GM18873 (cell line): ENCODE measurements at regions not wholly inside any gene's neighbourhood (a gene's known extent, or its start where the extent isn't known, plus 50 kb on each side); places are given as distances from the start of the nearest gene placed in this dataset.

ENCODE experiments used
- ATAC-seq: cut with Tn5 transposase; IDR thresholded peaks from one replicate; pipeline ENCODE4 v1.9.1; 2021; ENCODE audit warnings: mild to moderate bottlenecking, moderate library complexity, moderate number of reproducible peaks; ENCODE audit not compliant: unreplicated experiment, low FRiP score

DNA sequence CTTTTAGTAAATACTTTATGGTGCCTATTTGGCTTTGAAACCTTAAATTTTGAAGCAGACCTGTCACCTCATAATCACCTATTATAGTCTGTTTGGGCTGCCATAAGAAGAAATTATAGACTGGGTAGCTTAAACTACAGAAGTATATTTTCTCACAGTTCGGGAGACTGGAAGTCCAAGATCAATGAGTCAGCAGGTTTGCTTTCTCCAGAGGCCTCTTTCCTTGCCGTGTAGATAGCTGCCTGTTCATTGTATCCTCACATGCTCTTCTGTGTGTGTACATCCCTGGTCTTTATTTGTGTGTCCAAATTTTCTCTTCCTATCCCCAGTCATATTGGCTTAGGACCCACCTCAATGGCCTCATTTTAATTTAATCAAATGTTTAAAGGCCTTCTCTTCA lies 518.2 kb downstream of the ADGRL2 start:
- no peak for ATAC-seq

DNA sequence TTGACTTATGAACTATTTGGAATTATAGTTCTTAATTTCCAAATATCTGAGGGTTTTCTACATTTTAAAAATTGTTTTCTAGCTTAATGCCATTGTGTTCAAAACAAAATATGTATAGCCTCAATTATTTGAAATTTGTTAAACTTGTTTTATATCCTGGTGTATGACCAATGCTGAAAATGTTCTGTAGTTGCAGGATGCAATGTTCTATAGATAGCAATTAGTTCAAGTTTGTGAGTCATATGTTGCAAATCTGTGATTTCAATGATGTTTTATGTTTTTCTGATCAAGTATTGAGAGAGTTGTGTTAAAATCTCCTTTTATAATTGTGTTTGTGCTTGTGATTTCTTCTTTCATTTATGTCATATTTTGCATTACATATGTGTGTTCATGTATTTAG lies 517.5 kb downstream of the ADGRL2 start:
- no peak for ATAC-seq

- ATAC-seq = no peak
Observed at GRCh38 chr1:82317671-82318070, 516.9 kb downstream of the ADGRL2 start.

- ATAC-seq = no peak
Observed at GRCh38 chr1:82299656-82300055, 498.9 kb downstream of the ADGRL2 start.

DNA sequence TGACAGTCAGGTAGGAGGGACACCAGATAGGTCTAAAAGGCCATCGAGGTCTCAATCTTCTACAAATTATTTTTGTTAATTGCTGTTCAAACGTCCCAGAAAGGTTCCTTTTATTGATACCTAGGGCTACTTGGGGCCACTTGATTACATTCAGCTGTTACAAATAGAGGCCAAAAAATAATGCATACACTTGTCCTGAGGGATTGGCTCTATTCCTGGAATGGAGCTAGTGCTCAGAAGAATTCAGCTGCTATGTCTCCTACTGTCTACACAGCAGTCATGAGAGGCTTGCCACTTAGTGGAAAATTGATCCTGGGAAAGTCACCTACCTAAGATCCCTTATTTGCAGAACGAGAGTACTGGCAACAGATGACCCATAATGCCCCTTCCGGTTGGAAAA lies 498.3 kb downstream of the ADGRL2 start:
- no peak for ATAC-seq

- ATAC-seq = no peak
Observed at GRCh38 chr1:82297139-82297896, 496.6 kb downstream of the ADGRL2 start.

DNA sequence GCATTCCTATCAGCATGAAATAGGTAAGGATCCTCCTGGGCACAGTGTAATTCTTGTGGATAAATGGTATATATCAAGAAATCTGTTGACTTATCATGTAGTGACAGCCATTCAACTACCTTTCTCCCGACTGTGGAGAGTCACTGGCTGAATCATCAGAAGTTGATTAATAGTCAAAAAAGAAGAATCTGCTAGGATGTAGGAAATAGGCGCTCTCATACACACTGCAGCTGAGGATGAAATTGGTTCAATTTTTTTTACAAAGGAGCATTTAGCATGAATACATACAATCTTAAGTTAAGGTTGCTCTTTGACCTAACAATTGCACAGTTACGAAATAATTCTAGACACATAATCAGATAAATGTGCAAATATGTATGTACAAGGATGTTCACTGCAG lies 486.8 kb downstream of the ADGRL2 start:
- no peak for ATAC-seq

DNA sequence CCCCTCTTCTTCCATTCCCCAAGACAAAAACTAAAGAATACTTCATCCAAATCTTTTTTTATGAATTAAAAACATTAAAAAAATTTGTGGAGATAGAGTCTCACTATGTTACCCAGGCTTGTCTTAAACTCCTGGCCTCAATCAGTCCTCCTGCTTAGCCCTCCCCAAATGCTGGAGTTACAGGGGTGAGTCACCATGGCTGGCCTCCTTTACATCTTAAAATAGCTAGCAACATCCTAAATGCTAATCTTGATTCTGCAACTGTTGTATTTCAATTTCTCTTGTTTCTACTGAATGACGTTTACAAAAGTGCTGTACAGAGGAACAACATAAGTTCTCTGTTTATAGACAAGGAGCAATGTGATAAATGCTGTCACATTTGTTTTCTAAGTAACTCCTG lies 483.5 kb downstream of the ADGRL2 start:
- no peak for ATAC-seq

GRCh38 chr1:82279241-82279640 lies 478.5 kb downstream of the ADGRL2 start:
- ATAC-seq = no peak

DNA sequence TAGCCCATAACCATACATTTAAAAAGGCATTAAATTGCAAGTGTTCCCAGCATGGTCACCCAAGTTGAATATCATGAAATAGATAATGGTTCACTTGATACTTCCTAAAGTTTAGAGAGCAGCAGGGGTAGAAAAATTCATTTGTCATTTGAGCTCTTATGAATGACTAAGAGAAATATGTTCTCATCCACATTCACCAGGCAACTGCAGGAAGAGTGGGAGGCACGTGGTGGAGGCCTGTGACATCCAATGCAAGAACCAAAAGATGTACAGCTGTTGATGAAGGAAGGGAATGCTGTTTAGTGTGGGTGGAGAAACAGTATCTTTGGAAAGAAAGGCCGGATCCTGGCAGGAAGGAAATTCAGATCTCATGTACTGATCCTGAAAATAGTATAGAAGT lies 473.1 kb downstream of the ADGRL2 start:
- no peak for ATAC-seq

- ATAC-seq = no peak
Observed at GRCh38 chr1:82269431-82269830, 468.7 kb downstream of the ADGRL2 start.

- no peak for ATAC-seq
Observed at GRCh38 chr1:82268826-82269225, 468.1 kb downstream of the ADGRL2 start.

DNA sequence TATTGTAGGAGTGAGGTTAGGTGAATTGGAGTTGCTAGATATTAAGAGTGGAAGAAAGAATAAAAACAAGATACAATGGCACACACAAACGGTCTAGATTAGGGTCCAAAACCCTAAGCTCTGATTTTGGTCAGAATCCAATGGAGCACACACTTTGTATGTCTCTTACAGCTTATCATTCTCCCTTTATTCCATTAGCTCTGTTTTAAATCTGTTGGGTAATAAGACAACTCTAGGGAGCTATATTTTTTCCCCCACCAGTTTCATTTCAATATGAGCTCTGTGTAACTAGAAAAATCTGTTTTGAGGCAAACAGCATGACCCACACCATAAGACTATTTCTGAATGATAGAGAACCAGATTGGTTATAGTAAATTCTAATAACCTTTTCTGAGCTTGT lies 465.6 kb downstream of the ADGRL2 start:
- no peak for ATAC-seq

GRCh38 chr1:82265436-82265835 lies 464.7 kb downstream of the ADGRL2 start:
- no peak for ATAC-seq

GRCh38 chr1:82264802-82265201 lies 464.1 kb downstream of the ADGRL2 start:
- no peak for ATAC-seq

- no peak for ATAC-seq
Observed at GRCh38 chr1:82263396-82263795, 462.7 kb downstream of the ADGRL2 start.

DNA sequence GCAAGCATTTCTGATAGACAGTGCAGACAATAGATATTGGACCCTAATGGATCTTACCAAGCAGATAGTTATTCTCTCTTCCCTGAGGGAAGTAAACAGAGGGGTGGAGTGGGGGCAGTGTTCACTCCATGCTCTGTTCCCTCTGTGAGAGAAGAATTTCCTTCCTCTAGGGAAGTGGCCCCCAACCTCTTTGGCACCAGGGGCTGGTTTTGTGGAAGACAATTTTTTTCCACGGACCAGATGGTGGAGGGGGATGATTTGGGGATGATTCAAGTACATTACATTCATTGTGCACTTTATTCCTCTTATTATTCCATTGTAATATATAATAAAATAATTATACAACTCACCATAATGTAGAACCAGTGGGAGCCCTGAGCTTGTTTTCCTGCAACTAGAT lies 459.9 kb downstream of the ADGRL2 start:
- no peak for ATAC-seq

DNA sequence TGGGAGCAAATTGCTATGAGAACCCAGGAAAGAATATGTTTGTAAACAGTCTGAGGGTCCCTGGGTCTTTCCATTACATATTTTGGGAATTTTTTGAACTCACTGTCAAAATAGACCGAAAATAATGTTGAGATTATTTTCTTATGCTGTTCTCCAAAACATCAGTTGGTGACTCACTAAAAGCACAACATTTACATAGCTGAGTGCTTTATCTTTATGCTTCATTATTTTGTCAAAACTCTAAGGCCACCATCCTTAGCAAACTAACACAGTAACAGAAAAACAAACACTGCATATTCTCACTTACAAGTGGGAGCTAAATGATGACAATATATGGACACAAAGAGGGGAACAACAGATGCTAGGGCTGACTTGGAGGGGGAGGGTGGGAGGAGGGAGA lies 459.3 kb downstream of the ADGRL2 start:
- ATAC-seq = no peak

GRCh38 chr1:82258887-82259286 lies 458.2 kb downstream of the ADGRL2 start:
- ATAC-seq = no peak

- ATAC-seq = no peak
Observed at GRCh38 chr1:82246050-82246449, 445.3 kb downstream of the ADGRL2 start.

DNA sequence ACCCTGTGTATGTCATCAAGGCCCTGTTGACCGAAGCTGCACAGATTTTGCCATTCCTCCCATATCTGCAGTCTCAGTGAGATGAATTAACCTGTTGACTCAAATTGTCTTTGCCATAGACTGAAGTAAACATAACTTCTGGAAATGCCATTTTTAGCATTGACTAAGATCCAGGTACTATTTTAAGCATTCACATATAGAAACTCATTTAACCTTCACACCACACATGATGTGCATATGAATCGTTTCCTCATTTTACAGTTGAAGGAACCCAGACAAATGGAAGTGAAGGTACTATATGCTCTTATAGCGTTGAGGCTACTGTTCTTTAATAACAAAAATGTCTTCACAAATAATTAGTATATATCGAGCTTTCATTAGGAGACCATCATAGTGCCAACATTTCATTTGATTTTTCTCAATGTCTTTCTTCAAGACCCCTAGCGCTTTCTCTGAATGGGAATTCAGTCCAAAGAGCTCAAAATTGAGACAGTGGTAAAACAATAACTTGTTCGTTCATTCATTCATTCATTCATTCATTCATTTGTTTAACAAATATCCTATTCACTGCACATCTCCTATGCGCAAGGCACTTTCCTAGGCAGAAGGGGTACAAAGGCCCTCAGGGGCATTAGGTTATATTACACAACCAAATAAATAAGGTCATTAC lies 444.7 kb downstream of the ADGRL2 start:
- ATAC-seq = no peak

DNA sequence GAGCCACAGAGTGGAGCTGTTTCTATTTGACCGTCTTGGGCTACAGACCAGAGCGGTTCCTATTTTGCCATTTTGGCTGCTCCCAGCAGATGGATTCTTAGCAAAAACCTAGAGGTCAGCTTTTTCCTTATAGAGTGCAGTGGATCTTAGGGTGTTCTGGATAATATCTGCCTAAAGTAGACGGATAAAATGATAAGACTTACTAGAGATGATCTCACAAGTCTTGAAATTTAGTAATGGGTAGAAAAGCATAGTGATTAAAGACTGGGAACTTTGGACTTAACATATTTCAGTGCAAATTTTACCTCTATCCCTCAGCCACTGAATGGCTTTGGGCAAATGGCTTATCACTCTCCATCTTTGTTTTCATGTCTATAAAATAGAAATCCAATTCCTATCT lies 439.8 kb downstream of the ADGRL2 start:
- no peak for ATAC-seq
